GM18499 (cell line): ENCODE measurements at regions not wholly inside any gene's neighbourhood (a gene's known extent, or its start where the extent isn't known, plus 50 kb on each side); places are given as distances from the start of the nearest gene placed in this dataset.

Experiments used
- ATAC-seq: cut with Tn5 transposase; IDR thresholded peaks from one replicate; pipeline ENCODE4 v1.9.1; 2021; ENCODE audit warnings: moderate number of reproducible peaks; ENCODE audit not compliant: insufficient read depth, unreplicated experiment

DNA sequence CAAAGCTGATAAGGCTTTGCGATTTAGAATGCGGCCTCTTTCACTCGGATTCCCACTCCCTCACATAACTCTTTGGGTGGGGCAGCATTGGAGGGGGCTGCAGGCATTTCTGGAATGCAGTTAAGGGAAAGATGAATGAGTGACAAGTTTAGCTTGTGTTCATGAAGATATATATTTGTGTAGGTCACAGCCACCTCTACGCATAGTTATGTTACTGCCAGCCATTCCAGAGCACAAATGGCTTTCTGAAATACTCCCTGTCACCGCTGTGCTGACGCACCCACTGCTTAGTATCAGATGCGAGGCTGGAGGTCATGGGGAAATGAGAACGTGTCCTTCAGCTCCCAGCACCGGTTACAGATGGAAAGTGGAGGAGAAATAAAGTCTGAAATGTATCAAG lies 54.1 kb upstream of the ATP1A1 start:
- ATAC-seq = no peak

DNA sequence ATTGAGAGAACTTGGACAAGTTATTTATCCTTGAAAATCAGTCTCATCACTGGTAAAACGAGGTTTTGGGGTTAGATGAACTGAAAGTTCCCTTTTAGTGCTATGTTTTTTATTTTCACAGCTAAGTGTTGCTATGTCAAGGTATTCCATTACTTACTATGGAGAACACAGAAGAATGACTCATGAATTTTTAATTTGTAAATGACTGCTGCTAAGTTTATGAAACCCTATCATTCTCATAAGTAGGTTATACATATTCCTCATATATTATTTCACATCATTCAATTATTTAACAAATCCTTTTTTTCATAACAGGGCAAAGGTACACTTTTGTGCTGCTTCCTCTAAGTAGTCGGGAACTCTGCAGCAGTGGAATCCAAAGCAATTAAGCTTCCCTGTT lies 52.2 kb upstream of the ATP1A1 start:
- no peak for ATAC-seq

DNA sequence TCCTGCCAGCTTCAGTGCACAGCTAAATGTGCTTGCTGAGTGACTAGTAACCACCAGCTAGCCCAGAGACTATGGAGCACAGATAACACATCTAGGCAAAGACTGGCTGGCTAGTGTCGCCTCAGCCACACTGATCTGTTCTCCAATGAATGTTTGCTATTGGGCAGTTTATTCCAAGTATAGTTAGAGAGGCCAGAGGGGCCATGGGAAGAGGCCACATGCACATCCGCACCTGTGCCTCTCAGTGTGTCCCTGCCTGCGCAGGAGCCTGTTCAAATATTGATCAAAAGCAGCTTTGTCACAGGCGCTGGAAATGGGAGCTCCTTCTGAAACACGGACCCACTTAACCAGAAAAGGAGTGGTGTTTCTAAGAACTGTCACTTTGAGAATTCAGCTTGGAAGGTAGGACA lies 51.3 kb upstream of the ATP1A1 start:
- ATAC-seq = no peak

DNA sequence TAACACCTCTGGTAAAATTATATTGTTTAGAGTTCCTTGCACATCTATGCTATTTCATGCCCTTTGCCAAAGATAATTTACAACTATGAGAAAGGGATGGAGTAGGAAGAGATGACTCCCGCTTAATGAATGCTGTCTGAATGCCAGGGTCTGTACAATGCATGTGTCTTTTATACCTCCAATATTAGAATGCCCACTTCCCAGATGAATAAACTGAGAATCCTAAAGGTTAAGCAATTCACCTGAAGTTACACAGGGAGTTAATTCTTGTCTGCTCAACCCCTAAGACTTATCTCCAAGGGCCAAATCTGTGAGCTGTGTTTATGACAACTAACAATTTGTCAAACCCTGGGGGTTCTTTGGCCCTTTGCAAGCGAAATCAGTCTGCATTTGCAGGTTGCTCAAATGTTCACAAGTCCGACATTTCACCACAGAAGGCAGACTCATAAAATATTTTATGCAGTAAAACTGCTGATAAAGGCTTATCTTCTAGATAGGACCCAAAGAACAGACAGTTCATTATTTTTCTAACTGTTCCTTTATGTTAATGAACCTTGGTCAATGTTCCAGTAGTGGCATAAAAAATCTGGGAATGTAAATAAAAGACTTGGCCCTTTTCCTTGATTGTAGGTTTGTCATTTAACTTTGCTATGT lies 50.2 kb upstream of the ATP1A1 start:
- ATAC-seq = no peak
